ENCODE measurements at regions not wholly inside any gene's neighbourhood (a gene's known extent, or its start where the extent isn't known, plus 50 kb on each side); places are given as distances from the start of the nearest gene placed in this dataset.

GRCh38 chr5:156174225-156174624, 152.7 kb upstream of the SGCD start (continued):
- no peak for TF ChIP-seq FOXP4 (CRISPR knock-in tag; IDR thresholded peaks at IDR 0.05)
- TF ChIP-seq ZNF423 (CRISPR knock-in tag; IDR thresholded peaks at IDR 0.05): no peak
- no peak for TF ChIP-seq GRHL2 (CRISPR knock-in tag; IDR thresholded peaks at IDR 0.05; ENCODE audit: insufficient replicate concordance, severe bottlenecking)
- TF ChIP-seq CBFB (CRISPR knock-in tag; IDR thresholded peaks at IDR 0.05; ENCODE audit: low read depth): no peak
- TF ChIP-seq ZNF317 (CRISPR knock-in tag; IDR thresholded peaks at IDR 0.05; ENCODE audit: borderline replicate concordance, low read depth): no peak
- no peak for TF ChIP-seq ZNF416 (CRISPR knock-in tag; IDR thresholded peaks at IDR 0.05)

- Mint-ChIP-seq H3K4me3 (no peak overlapping the region), H3K27ac (no peak overlapping the region), H3K4me1 (peaks cover 17% of the 10 kb centered on the region), H3K36me3 (no peaks in the 10 kb centered on the region), H3K27me3 (ENCODE audit: low read depth) (no peaks in the 10 kb centered on the region), H3K9me3 (no peaks in the 10 kb centered on the region)
- DNase-seq (ENCODE audit: low spot score): no peak
- no peak for ATAC-seq
- ChIA-PET POLR2A (no interaction called here), CTCF (no interaction called here)
- no peak for TF ChIP-seq NFATC4 (CRISPR knock-in tag; IDR thresholded peaks at IDR 0.05)
- no peak for TF ChIP-seq E2F4 (CRISPR knock-in tag; IDR thresholded peaks at IDR 0.05; ENCODE audit: borderline replicate concordance, low read depth)
- no peak for TF ChIP-seq TEAD1 (CRISPR knock-in tag; IDR thresholded peaks at IDR 0.05)
- no peak for TF ChIP-seq TP53 (CRISPR knock-in tag; IDR thresholded peaks at IDR 0.05)
- TF ChIP-seq USF2 (CRISPR knock-in tag; IDR thresholded peaks at IDR 0.05): no peak
- no peak for TF ChIP-seq CTCF (IDR thresholded peaks at IDR 0.05)
- no peak for TF ChIP-seq PREB (CRISPR knock-in tag; IDR thresholded peaks at IDR 0.05; ENCODE audit: borderline replicate concordance)
- TF ChIP-seq ZNF532 (CRISPR knock-in tag; IDR thresholded peaks at IDR 0.05; ENCODE audit: borderline replicate concordance): no peak
- no peak for TF ChIP-seq ZNF281 (CRISPR knock-in tag; IDR thresholded peaks at IDR 0.05)
- no peak for TF ChIP-seq ATF2 (CRISPR knock-in tag; IDR thresholded peaks at IDR 0.05; ENCODE audit: borderline replicate concordance, low read depth)
- no peak for TF ChIP-seq FOXK1 (CRISPR knock-in tag; IDR thresholded peaks at IDR 0.05)
- no peak for TF ChIP-seq ATF3 (CRISPR knock-in tag; conservative IDR thresholded peaks at IDR 0.05)
- no peak for TF ChIP-seq ATF1 (CRISPR knock-in tag; IDR thresholded peaks at IDR 0.05)
These were observed 148.8 kb upstream of the SGCD start for GRCh38 chr5:156178117-156178516.
